WTC11 (cell line): ENCODE measurements at regions not wholly inside any gene's neighbourhood (a gene's known extent, or its start where the extent isn't known, plus 50 kb on each side); places are given as distances from the start of the nearest gene placed in this dataset.

Source experiments
- ATF6 ChIP-seq: sonication (generic); formaldehyde crosslinking; IDR thresholded peaks from 2 replicates; pipeline ENCODE4 v1.8.1; 2023; ENCODE audit warnings: mild to moderate bottlenecking, missing genetic modification reagents
- USF2 ChIP-seq: sonication (generic); formaldehyde crosslinking; IDR thresholded peaks from 2 replicates; pipeline ENCODE4 v1.8.1; 2023; ENCODE audit warnings: mild to moderate bottlenecking, missing genetic modification reagents, moderate library complexity
- TF ChIP-seq, protein P1 (sequence below): sonication (generic); formaldehyde crosslinking; IDR thresholded peaks from 2 replicates; pipeline ENCODE4 v1.8.1; 2023; ENCODE audit warnings: mild to moderate bottlenecking, moderate library complexity, missing genetic modification reagents

- TF ChIP-seq ATF6 (CRISPR knock-in tag), result no peak
- TF ChIP-seq, protein P1, sequence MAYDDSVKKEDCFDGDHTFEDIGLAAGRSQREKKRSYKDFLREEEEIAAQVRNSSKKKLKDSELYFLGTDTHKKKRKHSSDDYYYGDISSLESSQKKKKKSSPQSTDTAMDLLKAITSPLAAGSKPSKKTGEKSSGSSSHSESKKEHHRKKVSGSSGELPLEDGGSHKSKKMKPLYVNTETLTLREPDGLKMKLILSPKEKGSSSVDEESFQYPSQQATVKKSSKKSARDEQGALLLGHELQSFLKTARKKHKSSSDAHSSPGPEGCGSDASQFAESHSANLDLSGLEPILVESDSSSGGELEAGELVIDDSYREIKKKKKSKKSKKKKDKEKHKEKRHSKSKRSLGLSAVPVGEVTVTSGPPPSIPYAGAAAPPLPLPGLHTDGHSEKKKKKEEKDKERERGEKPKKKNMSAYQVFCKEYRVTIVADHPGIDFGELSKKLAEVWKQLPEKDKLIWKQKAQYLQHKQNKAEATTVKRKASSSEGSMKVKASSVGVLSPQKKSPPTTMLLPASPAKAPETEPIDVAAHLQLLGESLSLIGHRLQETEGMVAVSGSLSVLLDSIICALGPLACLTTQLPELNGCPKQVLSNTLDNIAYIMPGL (CRISPR knock-in tag), result no peak
- no peak for TF ChIP-seq USF2 (CRISPR knock-in tag)
Observed at GRCh38 chr5:72601861-72602260, 94.7 kb upstream of the ZNF366 start.
